DOHH2 (cell line): ENCODE measurements at regions not wholly inside any gene's neighbourhood (a gene's known extent, or its start where the extent isn't known, plus 50 kb on each side); places are given as distances from the start of the nearest gene placed in this dataset.

Experiments
- H3F3A ChIP-seq: fragments of 200-600 bp; sonication (generic), shearing (Covaris generic); 2 replicates; pipeline ENCODE4 v1.6.0; 2016; ENCODE audit warnings: antibody characterized with exemption, mild to moderate bottlenecking; ENCODE audit not compliant: control insufficient read depth, insufficient read depth
- H3K27ac ChIP-seq: fragments of 200-600 bp; sonication (generic); 2 replicates; pipeline ENCODE4 v1.5.1; 2014; ENCODE audit warnings: low read depth, mild to moderate bottlenecking, low read length, moderate library complexity
- H3K27me3 ChIP-seq: fragments of 200-600 bp; sonication (generic); 2 replicates; pipeline ENCODE4 v1.6.1; 2014; ENCODE audit warnings: mild to moderate bottlenecking, low read length, mixed read lengths; ENCODE audit not compliant: control insufficient read depth
- H3K36me3 ChIP-seq: fragments of 200-600 bp; sonication (generic); 2 replicates; pipeline ENCODE4 v1.6.1; 2014; ENCODE audit warnings: mild to moderate bottlenecking, low read length, moderate library complexity, mixed read lengths; ENCODE audit not compliant: control insufficient read depth
- H3K4me1 ChIP-seq: fragments of 200-600 bp; sonication (generic); 2 replicates; pipeline ENCODE4 v1.6.1; 2014; ENCODE audit warnings: mild to moderate bottlenecking, low read length, mixed read lengths; ENCODE audit not compliant: control insufficient read depth
- H3K4me2 ChIP-seq: fragments of 200-600 bp; sonication (generic); 2 replicates; pipeline ENCODE4 v1.6.0; 2014; ENCODE audit warnings: mild to moderate bottlenecking, low read length, moderate library complexity
- H3K4me3 ChIP-seq: fragments of 200-600 bp; sonication (generic); 2 replicates; pipeline ENCODE4 v1.5.1; 2014; ENCODE audit warnings: mild to moderate bottlenecking, low read length, mixed read lengths
- H3K79me2 ChIP-seq: fragments of 200-600 bp; sonication (generic); 2 replicates; pipeline ENCODE4 v1.6.1; 2014; ENCODE audit warnings: mild to moderate bottlenecking, low read length, mixed read lengths; ENCODE audit not compliant: control insufficient read depth
- H3K9me2 ChIP-seq: fragments of 200-600 bp; sonication (generic); replicated peaks from 2 replicates; pipeline ENCODE4 v1.6.1; 2014; ENCODE audit warnings: mild to moderate bottlenecking, low read length, mixed read lengths; ENCODE audit not compliant: control insufficient read depth
- H3K9me3 ChIP-seq: fragments of 200-600 bp; sonication (generic); 2 replicates; pipeline ENCODE4 v1.6.1; 2014; ENCODE audit warnings: antibody characterized with exemption, low read length, mixed read lengths; ENCODE audit not compliant: control insufficient read depth, insufficient read depth
- H4K20me1 ChIP-seq: fragments of 200-600 bp; sonication (generic); 2 replicates; pipeline ENCODE4 v1.6.0; 2014; ENCODE audit warnings: low read depth, mild to moderate bottlenecking, antibody characterized with exemption, low read length, moderate library complexity; ENCODE audit not compliant: control insufficient read depth, insufficient read depth
- EZH2phosphoT487 ChIP-seq: fragments of 200-600 bp; sonication (generic); IDR thresholded peaks from 2 replicates; pipeline ENCODE4 v1.6.1; 2017; ENCODE audit warnings: borderline replicate concordance, mild to moderate bottlenecking, antibody characterized with exemption, low read length, moderate library complexity, mixed read lengths
- TF ChIP-seq, protein P1 (sequence below): fragments of 200-600 bp; sonication (generic); IDR thresholded peaks from one replicate; pipeline ENCODE4 v1.5.1; 2014; ENCODE audit warnings: antibody characterized with exemption, mild to moderate bottlenecking, low read depth, low read length; ENCODE audit not compliant: poor library complexity, severe bottlenecking

DNA sequence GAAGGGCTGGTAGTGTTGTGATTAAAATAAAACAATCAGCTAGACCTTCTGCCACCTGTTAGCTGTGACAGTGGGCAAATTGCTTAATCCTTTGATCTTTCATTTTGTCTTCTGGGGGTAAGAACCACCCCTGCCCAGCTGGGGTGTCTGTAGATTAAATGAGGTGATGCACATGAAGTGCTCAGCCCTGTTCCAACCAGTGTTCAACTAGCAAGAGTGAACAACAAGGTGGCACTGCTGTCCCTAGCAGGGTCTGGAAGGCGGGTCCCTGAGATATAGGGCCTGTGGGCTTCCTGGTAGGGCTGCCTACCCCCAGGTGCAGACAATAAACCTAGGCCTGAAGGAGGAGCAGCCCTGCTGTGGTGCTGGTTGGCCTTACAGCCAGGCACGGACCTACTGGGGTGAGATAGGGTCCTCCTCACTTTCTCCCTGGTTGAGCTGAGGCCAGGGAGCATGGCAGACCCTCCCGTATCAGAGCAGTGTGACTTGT is 60.6 kb downstream of the ARL6IP4 start:
- Histone ChIP-seq H4K20me1 (no peaks in the 10 kb centered on the region), H3K4me1 (no peaks in the 10 kb centered on the region), H3K9me3 (no peaks in the 10 kb centered on the region), H3K36me3 (no peaks in the 10 kb centered on the region), H3K4me2 (no peak overlapping the region), H3K79me2 (no peaks in the 10 kb centered on the region), H3K27ac (no peak overlapping the region), H3K9me2 (no peaks in the 10 kb centered on the region), H3F3A (no peaks in the 10 kb centered on the region), H3K27me3 (peaks cover 35% of the 10 kb centered on the region), H3K4me3 (no peak overlapping the region)
- TF ChIP-seq, protein P1, sequence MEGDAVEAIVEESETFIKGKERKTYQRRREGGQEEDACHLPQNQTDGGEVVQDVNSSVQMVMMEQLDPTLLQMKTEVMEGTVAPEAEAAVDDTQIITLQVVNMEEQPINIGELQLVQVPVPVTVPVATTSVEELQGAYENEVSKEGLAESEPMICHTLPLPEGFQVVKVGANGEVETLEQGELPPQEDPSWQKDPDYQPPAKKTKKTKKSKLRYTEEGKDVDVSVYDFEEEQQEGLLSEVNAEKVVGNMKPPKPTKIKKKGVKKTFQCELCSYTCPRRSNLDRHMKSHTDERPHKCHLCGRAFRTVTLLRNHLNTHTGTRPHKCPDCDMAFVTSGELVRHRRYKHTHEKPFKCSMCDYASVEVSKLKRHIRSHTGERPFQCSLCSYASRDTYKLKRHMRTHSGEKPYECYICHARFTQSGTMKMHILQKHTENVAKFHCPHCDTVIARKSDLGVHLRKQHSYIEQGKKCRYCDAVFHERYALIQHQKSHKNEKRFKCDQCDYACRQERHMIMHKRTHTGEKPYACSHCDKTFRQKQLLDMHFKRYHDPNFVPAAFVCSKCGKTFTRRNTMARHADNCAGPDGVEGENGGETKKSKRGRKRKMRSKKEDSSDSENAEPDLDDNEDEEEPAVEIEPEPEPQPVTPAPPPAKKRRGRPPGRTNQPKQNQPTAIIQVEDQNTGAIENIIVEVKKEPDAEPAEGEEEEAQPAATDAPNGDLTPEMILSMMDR, result no peak

DNA sequence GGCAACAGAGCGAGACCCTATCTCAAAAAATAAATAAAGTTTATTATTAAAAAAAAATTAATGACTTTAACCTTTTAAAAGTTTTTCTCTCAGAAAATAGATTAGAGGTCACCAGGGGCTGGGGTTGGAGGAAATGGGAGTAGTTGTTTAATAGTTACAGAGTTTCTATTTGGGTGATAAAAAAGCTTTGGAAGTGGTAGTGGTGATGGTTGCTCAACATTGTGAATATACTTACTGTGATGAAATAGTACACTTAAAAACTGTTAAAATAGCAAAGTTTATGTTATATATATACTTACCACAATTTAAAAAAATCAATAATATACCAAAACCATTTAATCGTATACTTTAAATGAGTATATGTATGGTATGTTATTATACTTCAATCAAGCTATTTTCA is 59.6 kb downstream of the ARL6IP4 start:
- Histone ChIP-seq H3F3A (no peaks in the 10 kb centered on the region), H3K79me2 (no peaks in the 10 kb centered on the region), H3K9me2 (no peaks in the 10 kb centered on the region), H3K4me2 (no peak overlapping the region), H3K36me3 (no peaks in the 10 kb centered on the region), H3K27ac (no peak overlapping the region), H3K9me3 (no peaks in the 10 kb centered on the region), H4K20me1 (no peaks in the 10 kb centered on the region), H3K4me3 (no peak overlapping the region), H3K27me3 (peaks cover 25% of the 10 kb centered on the region), H3K4me1 (no peaks in the 10 kb centered on the region)
- TF ChIP-seq, protein P1, result no peak
- no peak for TF ChIP-seq EZH2phosphoT487

DNA sequence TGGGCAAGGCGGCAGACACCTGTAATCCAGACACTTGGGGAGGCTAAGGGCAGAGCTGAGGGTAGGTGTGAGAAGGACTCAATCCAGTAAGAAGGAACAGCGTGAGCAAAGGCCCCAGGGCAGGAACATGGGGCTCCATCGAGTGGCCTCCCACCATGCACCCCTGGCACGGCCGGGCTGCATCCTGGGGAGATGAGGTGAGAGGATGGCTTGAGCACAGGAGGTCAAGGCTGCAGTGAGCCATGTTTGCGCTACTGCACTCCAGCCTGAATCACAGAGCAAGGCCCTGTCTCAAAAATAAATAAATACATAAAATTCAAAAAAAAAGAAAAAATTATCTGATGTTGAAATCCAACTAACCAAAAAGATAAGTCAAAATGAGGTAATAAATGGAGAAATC is 58.5 kb downstream of the ARL6IP4 start:
- Histone ChIP-seq H3K9me3 (no peaks in the 10 kb centered on the region), H3K9me2 (no peaks in the 10 kb centered on the region), H3K4me3 (no peak overlapping the region), H3K79me2 (no peaks in the 10 kb centered on the region), H4K20me1 (no peaks in the 10 kb centered on the region), H3K36me3 (no peaks in the 10 kb centered on the region), H3K27ac (no peak overlapping the region), H3K4me2 (no peak overlapping the region), H3K27me3 (peaks cover 22% of the 10 kb centered on the region; the same call in 1 of the 2 replicates), H3K4me1 (no peaks in the 10 kb centered on the region), H3F3A (no peaks in the 10 kb centered on the region)
- TF ChIP-seq, protein P1, result no peak
- TF ChIP-seq EZH2phosphoT487, result no peak
